PFSK-1 (cell line): ENCODE measurements at regions not wholly inside any gene's neighbourhood (a gene's known extent, or its start where the extent isn't known, plus 50 kb on each side); places are given as distances from the start of the nearest gene placed in this dataset.

ENCODE experiments used
- FOXP2 ChIP-seq: optimal IDR thresholded peaks from 2 replicates; pipeline ENCODE3; 2011; ENCODE audit warnings: borderline replicate concordance, control low read depth, inconsistent platforms; ENCODE audit not compliant: insufficient read depth; ENCODE audit errors: extremely low read length, extremely low read depth
- POLR2AphosphoS5 ChIP-seq: IDR thresholded peaks from 2 replicates; pipeline ENCODE4 v1.6.1; 2012; ENCODE audit warnings: low read depth, mild to moderate bottlenecking, control low read depth, low read length, moderate library complexity
- REST ChIP-seq, 2 experiments: IDR thresholded peaks; 2 replicates each; pipeline versions ENCODE4 v1.6.1 to v1.8.0; 2011 to 2012; ENCODE audit warnings: low read depth in 2 of 2, low read length in 2 of 2, control low read depth in 1 of 2, inconsistent platforms in 1 of 2, mild to moderate bottlenecking in 1 of 2, moderate library complexity in 1 of 2; ENCODE audit not compliant: insufficient read depth in 1 of 2
- SIN3A ChIP-seq: IDR thresholded peaks from 2 replicates; pipeline ENCODE4 v1.6.1; 2012; ENCODE audit warnings: mild to moderate bottlenecking, low read length, moderate library complexity, borderline replicate concordance; ENCODE audit not compliant: insufficient read depth
- TAF1 ChIP-seq: IDR thresholded peaks from 2 replicates; pipeline ENCODE4 v1.6.1; 2012; ENCODE audit warnings: low read length, control low read depth, borderline replicate concordance; ENCODE audit not compliant: insufficient read depth

GRCh38 chr2:176599796-176600485 is 330.7 kb downstream of the MTX2 start:
- TF ChIP-seq REST (IDR thresholded peaks at IDR 0.05; ENCODE audit: insufficient read depth in 1 of 2, low read depth in 2 of 2, low read length in 2 of 2) (no peak), SIN3A (no peak), TAF1 (no peak), POLR2AphosphoS5 (no peak), FOXP2 (no peak)

GRCh38 chr2:176601066-176601465 is 331.8 kb downstream of the MTX2 start:
- TF ChIP-seq FOXP2 (peak; percentile 18), REST (IDR thresholded peaks at IDR 0.05; ENCODE audit: insufficient read depth in 1 of 2, low read depth in 2 of 2, low read length in 2 of 2) (no peak)

GRCh38 chr2:176612036-176612435 is 342.8 kb downstream of the MTX2 start:
- TF ChIP-seq SIN3A: no peak
- no peak for TF ChIP-seq FOXP2
- TF ChIP-seq TAF1: no peak
- no peak for TF ChIP-seq POLR2AphosphoS5
- TF ChIP-seq REST (IDR thresholded peaks at IDR 0.05; ENCODE audit: insufficient read depth in 1 of 2, low read depth in 2 of 2, low read length in 2 of 2): no peak

- no peak for TF ChIP-seq TAF1
Measured at GRCh38 chr2:176612736-176613135, 343.5 kb downstream of the MTX2 start.

DNA sequence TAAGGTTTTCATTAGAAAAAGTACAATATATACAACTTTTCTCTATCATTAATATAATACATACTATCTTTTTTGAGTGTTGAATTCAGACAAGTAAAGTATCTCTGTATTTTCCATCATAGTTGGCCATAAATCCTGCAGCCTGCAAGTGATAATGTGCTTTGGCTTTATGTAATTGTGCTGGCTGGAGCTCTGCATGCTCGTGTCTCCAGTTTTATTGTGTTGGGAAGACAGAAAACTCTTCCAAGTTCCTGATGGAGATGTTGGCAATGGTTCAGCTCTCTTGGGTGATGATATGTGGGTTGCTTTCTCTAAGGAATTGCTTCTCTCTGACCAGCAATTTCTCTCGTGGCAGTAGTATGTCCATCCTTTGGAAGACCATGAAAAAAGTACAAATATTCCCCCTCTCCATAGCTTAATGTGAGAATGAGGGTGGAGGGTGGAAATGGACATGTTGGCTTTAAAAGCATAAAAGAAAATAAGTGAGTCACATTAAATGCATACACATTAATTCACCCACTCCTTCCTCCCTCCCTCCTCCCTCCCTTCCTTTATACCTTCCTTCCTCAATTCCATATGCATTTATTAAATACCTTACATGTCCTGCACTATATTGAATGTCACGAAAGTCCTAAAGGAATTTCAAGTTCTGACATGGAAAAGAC is 344.2 kb downstream of the MTX2 start:
- no peak for TF ChIP-seq POLR2AphosphoS5
- no peak for TF ChIP-seq SIN3A
- no peak for TF ChIP-seq FOXP2
- TF ChIP-seq REST (IDR thresholded peaks at IDR 0.05; ENCODE audit: insufficient read depth in 1 of 2, low read depth in 2 of 2, low read length in 2 of 2): no peak
